HG03159 (cell line): ENCODE measurements at regions not wholly inside any gene's neighbourhood (a gene's known extent, or its start where the extent isn't known, plus 50 kb on each side); places are given as distances from the start of the nearest gene placed in this dataset.
"Not testable (repeated sequence)": the region's sequence is repeated elsewhere in the genome, so short reads cannot be mapped to it uniquely, and the experiment has no call there.

ENCODE experiments used
- ATAC-seq: cut with Tn5 transposase; IDR thresholded peaks from one replicate; pipeline ENCODE4 v1.9.1; 2021; ENCODE audit warnings: mild to moderate bottlenecking, moderate library complexity; ENCODE audit not compliant: unreplicated experiment

DNA sequence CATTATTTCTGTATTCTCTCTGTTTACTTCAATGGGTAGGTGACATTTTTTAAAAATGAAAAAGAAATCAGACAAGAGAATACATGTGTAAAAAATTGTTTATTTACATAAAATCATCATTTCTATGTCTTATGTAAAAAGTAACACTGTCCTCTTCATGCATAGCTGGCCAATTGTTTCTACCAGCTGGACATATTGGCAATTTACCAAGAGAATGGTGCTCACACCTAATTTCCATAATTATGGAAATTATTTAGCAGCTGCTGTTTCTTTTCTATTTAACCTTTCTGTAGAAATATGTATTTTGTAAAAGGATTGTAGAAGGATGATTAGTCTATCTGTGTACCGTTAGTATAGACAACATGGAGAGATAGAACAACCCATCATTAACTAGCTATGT, 791.9 kb downstream of the TRIB2 start:
- ATAC-seq = no peak

DNA sequence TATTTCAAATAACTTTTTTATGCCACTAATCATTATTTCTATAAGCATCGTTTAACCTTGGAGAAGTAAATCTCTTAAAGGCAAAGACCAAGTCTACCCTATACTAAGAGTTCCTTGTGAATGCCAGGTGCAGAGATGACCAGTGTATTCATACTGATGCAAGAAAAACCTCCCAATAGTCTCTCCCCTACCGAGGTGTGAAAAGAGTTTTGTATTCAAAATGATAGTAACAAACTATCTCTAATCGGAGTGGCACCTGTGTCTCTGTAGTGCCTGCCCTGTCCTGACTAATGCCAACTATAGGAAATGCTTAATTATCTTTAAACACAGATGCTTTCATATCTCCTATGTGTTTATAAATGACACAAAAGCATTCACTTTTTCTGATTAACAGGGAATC, 798.5 kb downstream of the TRIB2 start:
- ATAC-seq = no peak

DNA sequence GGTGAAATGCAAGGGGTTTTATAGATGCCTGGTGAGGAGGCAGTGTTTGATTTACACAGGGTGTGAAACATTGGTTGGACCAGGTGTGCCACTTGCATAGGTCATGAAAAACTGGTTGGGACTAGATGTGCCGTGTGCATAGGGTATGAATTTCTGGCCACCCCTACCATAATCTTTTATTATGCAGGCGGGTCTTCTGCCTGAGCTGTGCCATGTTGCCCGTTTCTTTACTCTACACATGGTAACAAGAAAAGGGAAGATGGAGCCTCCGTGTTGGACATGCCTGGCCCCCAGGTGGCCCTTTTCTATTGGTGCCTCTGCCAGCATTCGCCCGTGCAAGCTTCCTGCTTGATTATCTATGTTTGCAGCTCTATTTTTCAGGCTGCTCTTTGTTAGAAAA, 805.4 kb downstream of the TRIB2 start:
- ATAC-seq = no peak

DNA sequence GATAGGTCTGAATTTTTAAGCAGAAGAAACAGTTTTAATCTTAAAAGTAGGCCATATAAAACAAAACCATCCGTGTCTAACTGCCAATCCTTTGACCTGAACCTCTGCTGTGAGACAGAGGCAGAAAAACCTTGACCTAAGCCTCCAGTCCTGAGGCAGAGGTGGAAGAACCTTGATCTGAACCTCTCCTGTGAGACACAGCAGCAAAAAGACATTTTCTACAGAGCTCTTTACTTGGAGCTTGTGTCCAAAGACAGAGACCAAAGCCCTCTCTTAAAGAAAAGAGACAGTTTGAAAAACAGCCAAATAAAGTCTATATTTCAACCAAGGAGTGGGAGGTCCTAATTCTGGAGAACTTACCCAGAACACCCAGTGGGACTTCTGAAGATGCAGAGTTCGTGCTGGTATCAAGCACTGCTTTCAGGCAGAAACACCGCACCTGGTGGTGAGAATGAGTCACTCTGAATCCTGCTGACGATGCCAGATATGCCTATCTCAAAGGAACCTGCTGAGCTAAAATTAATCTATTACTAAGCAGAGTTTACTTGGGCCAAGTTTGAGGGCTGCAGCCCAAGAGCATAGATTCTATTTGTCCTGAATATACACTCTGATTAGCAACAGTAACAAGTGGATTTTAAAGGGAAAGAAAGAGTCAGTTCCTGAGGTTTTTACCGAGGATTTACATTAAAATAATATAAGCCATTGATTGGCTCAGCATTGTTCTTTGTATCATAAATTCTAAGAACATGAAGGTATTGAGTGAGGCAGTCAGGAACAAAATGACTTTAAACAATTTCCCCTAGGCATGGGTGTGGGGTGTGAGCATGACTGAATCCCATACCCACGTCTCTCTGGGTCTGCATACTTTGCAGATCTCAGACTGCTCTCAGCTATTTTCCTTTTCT, 806.4 kb downstream of the TRIB2 start:
- peak; percentile 99 for ATAC-seq

DNA sequence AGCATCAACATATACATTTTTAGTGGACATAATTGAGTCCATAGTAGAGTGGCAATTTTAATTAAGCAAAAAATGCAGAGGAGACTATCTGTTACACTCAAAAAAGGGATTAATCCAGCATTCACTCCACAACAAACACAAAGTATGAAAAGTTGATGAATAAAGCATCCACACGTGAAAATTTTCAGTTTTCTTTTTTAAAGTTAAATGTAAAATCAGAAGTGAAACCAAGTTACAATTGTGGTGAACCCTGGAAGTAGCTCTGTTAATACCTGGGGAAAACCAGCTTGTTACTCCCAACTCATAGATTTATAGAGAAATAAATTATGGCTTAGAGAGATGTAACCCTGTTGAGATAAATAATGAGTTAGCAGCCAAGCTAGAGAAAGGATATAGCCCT, 807.8 kb downstream of the TRIB2 start:
- peak; percentile 21 for ATAC-seq

DNA sequence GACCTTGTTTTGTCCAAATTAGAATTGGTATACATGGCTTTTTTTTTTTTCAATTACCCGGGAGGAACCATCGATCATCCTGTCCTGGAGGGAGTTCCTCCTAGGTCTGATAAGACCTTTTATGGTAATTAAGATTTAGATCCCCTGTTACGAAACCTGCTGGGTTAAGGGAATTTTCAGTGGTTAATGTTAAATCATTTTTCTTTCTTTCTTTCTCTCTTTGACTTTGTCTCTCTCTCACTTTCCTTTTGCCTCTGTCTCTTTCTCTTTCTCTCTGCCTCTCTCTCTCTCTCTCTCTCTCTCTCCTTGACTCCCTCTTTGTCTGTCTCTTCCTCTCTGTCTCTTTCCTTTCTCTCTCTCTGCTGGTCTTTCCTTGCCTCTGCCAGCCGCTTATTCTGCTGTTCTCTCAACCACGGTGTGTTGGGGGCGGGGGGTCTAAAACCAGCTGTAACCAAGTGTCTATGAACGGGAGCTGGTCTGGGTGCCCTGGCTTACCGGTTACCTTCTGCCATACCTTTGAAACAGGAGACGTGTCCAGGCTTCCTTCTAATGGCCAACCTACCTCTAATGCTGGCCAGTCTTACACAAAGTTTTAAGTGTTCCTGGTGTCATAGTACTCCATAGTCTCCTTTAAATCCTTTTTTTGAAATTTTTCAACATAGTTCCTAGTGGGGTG, 815.1 kb downstream of the TRIB2 start:
- not testable (repeated sequence) for ATAC-seq

DNA sequence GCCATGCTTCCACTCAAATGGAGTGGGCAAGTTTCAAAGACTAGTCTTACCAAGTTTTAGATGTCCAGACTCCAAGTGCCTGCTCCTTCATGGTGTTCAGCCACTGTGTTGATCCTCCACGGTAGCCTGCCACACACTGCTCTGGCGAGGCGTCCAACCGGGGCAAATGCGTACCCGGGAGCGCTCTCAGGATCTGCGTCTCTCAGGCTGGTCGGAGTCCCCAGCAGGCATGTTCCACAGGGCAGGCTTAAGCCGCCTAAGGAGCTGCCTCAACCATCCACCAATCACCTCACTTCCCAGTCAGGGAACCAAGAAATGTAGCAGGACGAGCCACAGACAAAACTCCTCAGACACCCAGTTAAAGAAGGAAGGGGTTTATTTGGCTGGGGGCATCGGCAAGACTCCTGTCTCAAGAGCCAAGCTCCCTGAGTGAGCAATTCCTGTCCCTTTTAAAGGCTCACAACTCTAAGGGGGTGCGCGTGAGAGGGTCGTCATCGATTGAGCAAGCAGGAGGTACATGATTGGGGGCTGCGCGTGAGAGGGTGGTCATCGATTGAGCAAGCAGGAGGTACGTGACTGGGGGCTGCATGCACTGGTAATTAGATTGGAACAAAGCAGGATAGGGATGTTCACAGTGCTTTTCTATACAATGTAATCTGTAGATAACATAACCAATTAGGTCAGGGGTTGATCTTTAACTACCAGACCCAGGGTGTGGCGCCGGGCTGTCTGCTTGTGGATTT, 816.2 kb downstream of the TRIB2 start:
- not testable (repeated sequence) for ATAC-seq

DNA sequence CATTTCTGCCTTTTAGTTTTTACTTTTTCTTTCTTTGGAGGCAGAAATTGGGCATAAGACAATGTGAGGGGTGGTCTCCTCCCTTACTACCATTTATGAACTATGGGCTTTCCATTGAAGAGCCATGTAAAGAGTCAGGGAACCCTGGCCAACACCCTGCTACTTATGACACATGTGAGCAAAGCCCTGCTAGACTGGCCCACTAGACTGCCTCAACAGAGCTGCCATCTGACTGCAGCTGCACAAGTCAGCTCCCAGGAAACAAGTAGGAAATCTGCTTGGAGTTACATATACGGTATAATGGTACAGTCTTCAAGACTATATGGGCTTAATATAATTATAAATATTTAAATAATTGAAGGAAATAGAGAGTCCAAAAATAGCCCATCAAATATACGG, 816.8 kb downstream of the TRIB2 start:
- ATAC-seq = no peak

DNA sequence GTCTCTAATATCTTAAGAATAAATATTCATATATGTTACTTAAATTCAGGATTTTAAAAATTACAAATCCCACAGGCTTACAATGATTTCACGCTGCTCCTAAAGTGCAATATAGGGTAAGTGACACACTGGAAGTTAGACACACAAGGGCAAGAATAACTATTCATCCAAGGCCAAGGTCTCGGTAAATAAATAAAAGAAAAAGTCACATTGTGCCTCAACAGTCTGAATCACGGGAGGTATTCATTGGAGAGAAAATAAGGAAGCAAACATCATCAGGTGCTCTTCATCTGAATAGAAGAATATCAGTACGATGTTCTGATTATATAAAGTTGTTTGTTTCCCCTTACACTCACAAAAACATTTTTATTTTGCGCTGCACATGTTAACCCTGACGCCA, 820.2 kb downstream of the TRIB2 start:
- no peak for ATAC-seq

DNA sequence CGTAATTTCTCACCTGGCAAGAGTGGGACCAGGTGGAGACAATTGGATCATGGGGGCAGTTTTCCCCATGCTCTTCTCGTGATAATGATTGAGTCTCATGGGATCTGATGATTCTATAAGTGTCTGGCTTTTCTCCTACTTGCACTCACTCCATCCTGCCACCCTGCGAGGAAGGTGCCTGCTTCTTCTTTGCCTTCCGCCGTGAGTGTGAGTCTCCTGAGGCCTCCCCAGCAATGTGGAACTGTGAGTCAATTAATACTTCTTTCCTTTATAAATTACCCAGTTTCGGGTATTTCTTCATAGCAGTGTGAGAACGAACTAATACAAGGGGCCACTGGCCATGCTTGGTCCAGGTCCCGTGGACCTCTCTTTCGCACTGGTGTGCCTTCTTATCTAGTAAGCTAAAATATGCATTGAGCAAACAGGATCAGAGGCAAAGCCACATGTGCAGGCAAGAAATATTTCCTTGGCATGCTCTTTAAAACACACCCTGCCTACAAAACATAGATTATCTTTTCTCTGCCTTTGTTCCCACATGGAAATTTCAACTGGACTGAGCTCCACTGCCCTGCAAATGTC, 821.1 kb downstream of the TRIB2 start:
- ATAC-seq = no peak

DNA sequence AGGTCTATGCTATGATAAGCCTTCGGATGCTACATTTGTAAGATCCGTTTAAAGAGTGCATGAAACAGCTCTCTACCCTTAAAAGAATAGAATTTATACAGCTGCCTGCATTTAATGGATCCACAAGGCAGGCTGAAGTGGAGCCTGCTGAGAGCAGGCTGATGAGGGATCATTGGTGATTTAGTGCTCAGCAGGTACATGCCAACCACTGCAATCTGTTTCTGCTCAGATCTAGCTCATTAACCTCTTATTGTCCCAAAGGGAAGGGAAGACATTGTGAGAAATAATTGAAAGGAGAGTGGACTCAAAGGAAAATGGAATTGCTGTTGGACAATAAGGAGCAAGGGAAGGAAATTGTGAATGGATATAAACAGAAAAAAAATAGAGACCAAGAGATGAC, 822.6 kb downstream of the TRIB2 start:
- no peak for ATAC-seq

DNA sequence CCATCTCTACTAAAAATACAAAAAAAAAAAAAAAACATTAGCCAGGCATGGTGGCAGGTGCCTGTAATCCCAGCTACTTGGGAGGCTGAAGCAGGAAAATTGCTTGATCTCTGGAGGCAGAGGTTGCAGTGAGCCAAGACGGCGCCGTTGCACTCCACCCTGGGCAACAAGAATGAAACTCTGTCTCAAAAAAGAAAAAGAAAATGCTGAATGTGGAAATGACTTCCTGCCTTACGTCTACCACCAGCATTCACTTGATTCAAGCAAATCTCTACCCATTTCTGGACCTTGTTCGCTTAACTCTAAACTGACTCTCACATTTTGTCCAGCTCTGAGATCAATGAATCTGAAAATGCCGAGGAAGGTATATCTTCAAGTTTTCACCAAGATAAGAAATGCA, 825.3 kb downstream of the TRIB2 start:
- no peak for ATAC-seq

DNA sequence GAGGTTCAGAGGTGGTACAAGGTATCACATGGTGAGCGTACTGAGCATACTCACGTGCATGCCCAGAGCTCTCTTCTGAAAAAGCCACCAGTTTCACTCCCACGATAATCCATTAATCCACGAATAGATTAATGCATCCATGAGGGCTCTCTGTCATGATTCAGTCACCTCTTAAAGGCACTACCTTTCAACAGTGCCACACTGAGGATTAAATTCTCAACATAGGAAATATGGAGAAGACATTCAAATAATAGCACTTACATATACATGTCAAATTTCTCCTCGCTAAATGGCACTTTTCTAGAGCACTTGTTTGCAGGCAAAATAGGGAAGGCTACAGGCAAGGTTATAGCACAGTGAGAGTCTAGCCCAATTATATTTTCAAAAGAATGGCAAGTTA, 825.9 kb downstream of the TRIB2 start:
- ATAC-seq = no peak

DNA sequence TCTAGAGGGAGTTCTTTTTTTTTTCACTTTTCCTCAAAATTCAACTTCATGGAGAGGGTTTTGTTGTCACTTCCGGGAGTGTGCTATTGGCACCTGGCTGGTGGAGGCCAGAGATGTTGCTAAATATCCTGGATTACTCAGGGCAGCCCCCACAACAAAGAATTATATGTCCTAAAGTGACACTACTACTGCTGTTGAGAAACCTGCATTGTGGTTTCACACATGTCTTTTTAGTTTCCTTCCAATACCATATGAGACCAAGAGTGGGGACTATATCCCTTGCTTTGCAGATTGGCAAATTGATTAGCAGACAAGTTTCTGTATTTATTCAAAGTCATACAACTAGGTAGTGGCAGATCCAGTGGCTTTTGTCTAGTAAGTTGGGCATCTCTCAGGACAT, 826.8 kb downstream of the TRIB2 start:
- peak; percentile 63 for ATAC-seq

DNA sequence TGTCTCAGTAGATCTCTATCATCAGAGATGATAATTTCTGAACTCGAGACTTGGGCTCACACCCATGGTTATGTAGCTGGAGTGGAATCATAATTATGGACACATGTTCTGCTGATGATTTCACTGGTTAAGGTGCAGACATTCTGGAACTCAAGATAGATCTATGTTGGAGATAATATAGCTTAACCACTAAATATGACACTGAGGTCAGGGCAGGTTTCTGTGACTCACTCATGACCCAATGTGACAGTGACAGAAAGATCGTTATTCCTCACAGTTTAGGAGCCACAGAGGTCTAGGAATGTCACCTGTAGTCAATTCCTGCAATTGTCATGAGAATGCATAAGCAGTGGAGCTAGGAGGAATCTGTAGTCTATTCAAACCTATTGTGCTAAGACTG, 828.6 kb downstream of the TRIB2 start:
- no peak for ATAC-seq

DNA sequence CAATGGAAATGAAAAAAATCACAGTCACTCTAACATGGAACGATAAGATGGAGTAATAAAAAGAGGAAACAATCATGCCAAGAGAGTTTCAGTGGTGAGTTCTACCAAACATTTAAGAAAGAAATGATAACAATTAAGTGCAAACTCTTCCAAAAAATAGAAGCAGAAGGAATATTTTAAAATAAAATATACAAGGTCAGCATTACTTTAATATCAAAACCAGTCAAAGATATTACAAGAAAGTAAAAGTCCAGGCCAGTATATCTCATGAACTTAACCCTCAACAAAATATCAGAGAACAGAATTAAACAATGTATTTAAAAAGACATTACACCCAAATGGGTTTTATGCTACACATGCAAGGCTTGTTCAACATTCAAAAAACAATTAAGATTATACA, 829.4 kb downstream of the TRIB2 start:
- ATAC-seq = no peak

DNA sequence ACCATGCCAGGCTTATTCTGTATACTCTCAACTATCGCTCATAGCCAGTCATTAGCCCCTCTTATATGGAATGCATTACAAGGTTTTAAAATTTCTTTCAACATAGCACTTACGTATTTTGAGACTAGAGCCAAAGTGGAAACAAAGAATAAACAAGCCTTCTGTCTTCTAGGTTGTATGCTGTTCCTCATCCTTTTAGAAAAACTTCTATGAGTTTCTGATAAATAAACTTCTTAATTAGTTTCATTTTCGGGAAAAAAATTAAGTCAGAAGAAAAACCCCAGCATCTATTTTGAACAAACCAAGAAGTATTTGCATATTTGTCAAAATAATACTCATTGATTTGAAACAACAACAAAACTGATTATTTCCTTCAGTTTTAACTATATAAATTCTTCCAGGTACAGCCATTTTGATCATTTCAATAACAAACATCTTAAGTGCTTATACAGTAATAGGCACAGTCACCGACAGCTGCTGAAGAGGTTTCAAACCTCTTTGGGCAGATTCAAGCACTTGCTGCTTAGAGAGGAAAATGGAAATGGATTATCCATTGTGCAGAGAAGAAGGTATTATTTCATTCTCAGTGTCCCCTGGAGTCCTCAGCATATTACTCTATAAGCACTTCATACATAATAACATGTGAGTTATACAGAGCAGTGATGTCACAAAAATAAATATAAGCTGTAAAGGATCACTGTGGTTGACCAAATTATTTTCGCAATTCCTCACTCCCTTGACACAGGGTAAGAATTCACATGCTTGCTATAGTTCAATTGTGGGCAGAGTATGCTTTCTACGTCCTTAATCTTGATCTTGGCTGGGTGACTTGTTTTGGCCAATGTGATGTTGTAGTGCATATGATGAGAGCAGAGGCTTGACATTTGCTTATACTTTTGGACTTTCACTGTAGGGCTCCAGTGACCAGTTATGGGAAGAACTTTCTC, 833.8 kb downstream of the TRIB2 start:
- no peak for ATAC-seq

DNA sequence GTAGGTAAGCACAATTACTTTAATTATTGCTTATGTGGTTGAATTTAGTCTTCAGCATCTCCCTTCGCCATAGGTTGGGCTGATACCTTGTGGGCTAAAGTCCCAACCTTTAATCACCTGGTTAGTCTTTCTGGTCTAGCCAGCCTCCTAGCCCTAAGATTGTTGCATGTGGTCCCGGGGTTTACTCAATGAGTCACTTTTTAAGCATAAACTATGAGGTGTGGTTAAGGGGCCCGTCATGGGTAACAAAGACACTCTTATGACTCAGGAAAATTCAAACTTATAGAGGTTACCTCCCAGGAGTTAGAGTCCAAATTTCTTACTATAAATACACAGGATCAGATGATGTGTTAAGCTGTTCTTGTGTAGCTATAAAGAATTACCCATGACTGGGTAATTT, 841.6 kb downstream of the TRIB2 start:
- peak; percentile 73 for ATAC-seq

DNA sequence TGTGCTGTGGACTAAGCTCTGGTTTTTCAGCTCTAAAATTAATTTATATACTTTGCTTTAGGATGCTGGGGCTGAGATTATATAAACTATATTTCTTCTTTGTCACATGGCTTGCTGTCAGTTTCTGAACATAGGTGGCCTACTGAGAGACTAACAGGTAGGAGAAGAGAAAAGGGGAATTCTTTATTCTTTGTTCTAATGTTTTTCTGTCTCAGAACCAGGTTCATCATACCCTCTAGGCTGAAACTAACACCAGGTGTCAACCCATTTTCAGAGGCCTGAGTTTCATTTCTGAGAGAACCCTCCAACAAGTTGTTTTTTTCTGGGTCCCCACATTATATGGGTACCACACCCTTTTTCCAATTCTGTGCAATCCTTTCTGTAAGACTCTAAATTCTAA, 843.6 kb downstream of the TRIB2 start:
- ATAC-seq = no peak

DNA sequence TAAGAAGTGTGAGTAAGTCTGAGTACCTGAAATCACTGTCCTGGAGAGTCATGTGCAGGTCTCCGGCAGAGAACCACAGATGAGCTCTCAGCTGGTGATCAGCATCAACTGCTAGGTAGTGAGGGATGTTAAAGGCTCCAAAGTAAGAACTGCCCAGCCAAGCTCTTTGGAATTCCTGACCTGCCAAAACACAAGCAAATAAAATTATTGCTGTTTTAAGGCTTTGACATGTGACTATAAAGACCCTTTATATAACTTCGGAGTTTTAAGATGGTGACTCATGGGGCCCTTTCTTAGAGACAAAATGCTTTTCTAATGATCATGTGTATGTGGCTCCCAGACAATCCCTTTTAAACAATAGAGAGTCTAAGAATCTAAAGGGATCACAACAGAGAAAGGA, 855.7 kb downstream of the TRIB2 start:
- no peak for ATAC-seq
